Thyroid gland (tissue), 4 donors: ENCODE measurements at regions not wholly inside any gene's neighbourhood (a gene's known extent, or its start where the extent isn't known, plus 50 kb on each side); places are given as distances from the start of the nearest gene placed in this dataset.
"Not testable (repeated sequence)": the region's sequence is repeated elsewhere in the genome, so short reads cannot be mapped to it uniquely, and the experiment has no call there.

Source experiments
- DNase-seq, 2 donors: peaks; one replicate each; pipeline ENCODE4 v3.0.0-alpha.2; 2019
- H3K27ac ChIP-seq, 3 donors: fragments of 200-600 bp; sonication (generic); 1 replicate in 2 of 3; 2 replicates in 1 of 3; pipeline ENCODE4 v1.5.1; 2016 to 2019; ENCODE audit warnings: mild to moderate bottlenecking in 1 of 3, moderate library complexity in 1 of 3
- H3K27me3 ChIP-seq: fragments of 200-600 bp; sonication (generic); one replicate; pipeline ENCODE4 v1.5.1; 2019
- H3K36me3 ChIP-seq, 2 donors: fragments of 200-600 bp; sonication (generic); one replicate each; pipeline ENCODE4 v1.5.1; 2016 to 2019
- H3K4me1 ChIP-seq, 2 donors: fragments of 200-600 bp; sonication (generic); one replicate each; pipeline ENCODE4 v1.5.1; 2017 to 2019
- H3K4me3 ChIP-seq, 3 donors: fragments of 200-600 bp; sonication (generic); replicated peaks in 1 of 3; 1 replicate in 2 of 3; 2 replicates in 1 of 3; pipeline ENCODE4 v1.5.1; 2016; ENCODE audit warnings: mild to moderate bottlenecking in 1 of 3
- H3K9me3 ChIP-seq: fragments of 200-600 bp; sonication (generic); one replicate; pipeline ENCODE4 v1.5.1; 2017
- POLR2A ChIP-seq, 2 donors: fragments of 450-650 bp; IDR thresholded peaks; one replicate each; pipeline ENCODE4 v1.6.1; 2017; ENCODE audit warnings: antibody characterized with exemption in 2 of 2, mild to moderate bottlenecking in 2 of 2, moderate library complexity in 1 of 2
- WGBS, 2 donors: methylation state at CpG; one replicate each; pipeline ENCODE4 v1.1.5; 2017; 5-methylcytosine and 5-hydroxymethylcytosine counted together
- intact Hi-C: fragments of 100-400 bp; cut with DNase I; formaldehyde crosslinking; loops from one replicate; pipeline ENCODE4 v1.15.1; 2023
- TF ChIP-seq, protein P1 (sequence below), 6 experiments: fragments of 200-600 bp in 3 of 6; fragments of 450-650 bp in 3 of 6; sonication (generic) in 3 of 6; IDR thresholded peaks; one replicate each; pipeline ENCODE4 v1.5.1; 2016 to 2019; ENCODE audit warnings: antibody characterized with exemption in 6 of 6, mild to moderate bottlenecking in 2 of 6, inconsistent platforms in 1 of 6, moderate library complexity in 1 of 6

DNA sequence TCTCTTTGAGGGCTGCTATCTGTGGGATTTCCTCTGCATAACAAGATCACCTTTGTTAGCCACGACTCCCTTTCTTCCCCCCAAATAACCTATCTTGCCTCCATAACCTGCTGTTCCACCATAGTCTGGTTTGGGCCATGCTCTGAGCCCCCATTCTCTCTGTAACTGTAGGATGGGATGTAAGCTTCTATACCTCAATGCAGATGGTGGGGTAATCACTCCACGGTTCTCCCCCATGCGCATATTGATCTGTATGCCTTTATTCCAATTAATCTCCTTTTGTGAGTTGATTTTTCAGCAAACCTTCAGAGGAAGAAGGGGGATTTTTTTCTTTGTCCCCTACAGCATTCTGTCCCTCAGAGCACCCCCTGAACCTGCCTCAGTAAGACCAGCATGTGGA lies 170.1 kb upstream of the IRF2BP2 start:
- Histone ChIP-seq H3K4me1 (peaks cover 0 to 8% of the 10 kb centered on the region in 2 donors), H3K27me3 (no peaks in the 10 kb centered on the region), H3K9me3 (no peaks in the 10 kb centered on the region), H3K4me3 (no peak overlapping the region), H3K36me3 (no peaks in the 10 kb centered on the region), H3K27ac (no peak overlapping the region)
- 87 to 90% methylated on average over 3 of the region's 3 CpGs for WGBS, 2 donors
- TF ChIP-seq, protein P1, sequence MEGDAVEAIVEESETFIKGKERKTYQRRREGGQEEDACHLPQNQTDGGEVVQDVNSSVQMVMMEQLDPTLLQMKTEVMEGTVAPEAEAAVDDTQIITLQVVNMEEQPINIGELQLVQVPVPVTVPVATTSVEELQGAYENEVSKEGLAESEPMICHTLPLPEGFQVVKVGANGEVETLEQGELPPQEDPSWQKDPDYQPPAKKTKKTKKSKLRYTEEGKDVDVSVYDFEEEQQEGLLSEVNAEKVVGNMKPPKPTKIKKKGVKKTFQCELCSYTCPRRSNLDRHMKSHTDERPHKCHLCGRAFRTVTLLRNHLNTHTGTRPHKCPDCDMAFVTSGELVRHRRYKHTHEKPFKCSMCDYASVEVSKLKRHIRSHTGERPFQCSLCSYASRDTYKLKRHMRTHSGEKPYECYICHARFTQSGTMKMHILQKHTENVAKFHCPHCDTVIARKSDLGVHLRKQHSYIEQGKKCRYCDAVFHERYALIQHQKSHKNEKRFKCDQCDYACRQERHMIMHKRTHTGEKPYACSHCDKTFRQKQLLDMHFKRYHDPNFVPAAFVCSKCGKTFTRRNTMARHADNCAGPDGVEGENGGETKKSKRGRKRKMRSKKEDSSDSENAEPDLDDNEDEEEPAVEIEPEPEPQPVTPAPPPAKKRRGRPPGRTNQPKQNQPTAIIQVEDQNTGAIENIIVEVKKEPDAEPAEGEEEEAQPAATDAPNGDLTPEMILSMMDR (IDR thresholded peaks at IDR 0.05), result no peak
- TF ChIP-seq POLR2A (IDR thresholded peaks at IDR 0.05), result no peak
- intact Hi-C loops, result no loop called here
- no peak for DNase-seq

- DNase-seq, intact Hi-C loops, H3K27ac ChIP-seq, H3K4me3 ChIP-seq, H3K27me3 ChIP-seq, H3K9me3 ChIP-seq, H3K36me3 ChIP-seq, H3K4me1 ChIP-seq: not testable (repeated sequence)
- WGBS, 2 donors, result 92 to 94% methylated on average over 5 of the region's 5 CpGs
These were observed 169.6 kb upstream of the IRF2BP2 start for GRCh38 chr1:234779600-234779999.

- Histone ChIP-seq H3K36me3 (no peaks in the 10 kb centered on the region), H3K4me1 (peaks cover 0 to 8% of the 10 kb centered on the region in 2 donors), H3K9me3 (no peaks in the 10 kb centered on the region), H3K27ac (no peak overlapping the region), H3K4me3 (no peak overlapping the region), H3K27me3 (no peaks in the 10 kb centered on the region)
- WGBS, 2 donors, result 81 to 82% methylated on average over 7 of the region's 7 CpGs
- TF ChIP-seq, protein P1 (IDR thresholded peaks at IDR 0.05), result no peak
- no peak for TF ChIP-seq POLR2A (IDR thresholded peaks at IDR 0.05)
- intact Hi-C loops, result no loop called here
- no peak for DNase-seq
These were observed 169.2 kb upstream of the IRF2BP2 start for GRCh38 chr1:234779160-234779538.

DNA sequence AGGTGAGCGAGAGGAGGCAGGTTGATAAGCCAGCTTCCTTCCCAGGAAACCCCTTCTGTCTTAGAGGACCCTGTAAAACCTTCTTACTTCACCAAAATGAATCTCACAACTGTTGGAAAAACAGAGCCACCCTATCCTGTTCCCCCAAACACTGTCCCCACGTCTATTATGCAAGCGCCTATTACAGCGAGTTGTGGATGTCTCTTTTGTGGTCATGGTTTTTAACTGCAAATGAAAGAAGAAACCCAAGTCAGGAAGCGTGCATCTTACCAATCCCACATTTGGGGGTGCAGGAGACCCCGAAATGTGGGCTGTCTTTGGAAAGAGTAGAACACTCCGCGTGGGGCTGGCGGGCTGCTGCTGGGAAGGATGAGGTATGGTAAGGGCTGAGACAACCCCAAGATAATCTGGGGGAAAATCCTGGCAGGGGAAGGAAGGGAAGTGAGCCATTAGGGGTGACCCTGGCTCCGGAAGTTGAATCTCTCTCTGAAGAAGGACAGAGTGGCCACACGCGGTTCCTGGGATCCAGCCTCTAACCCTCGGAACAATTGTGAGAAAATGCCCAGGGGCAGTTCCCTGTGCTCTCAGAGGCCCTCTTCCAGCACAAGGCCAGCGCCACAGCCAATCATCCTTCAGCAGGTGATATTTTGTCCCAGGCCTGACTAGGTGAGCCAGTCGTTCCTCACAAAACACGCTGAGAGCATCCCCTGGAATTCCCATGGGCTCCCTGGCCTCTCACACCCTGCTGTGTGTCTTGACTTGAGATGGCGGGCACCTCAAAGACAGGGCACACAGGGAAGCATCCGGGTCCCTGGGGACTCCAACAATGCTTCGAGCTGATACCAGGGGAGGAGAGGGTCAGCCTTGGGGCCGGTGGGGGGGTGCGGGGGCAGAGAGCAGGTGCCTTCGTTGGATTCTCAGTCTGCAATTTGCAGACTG lies 168.5 kb upstream of the IRF2BP2 start:
- WGBS, 2 donors, result 81 to 82% methylated on average over 22 of the region's 22 CpGs
- Histone ChIP-seq H3K27ac (no peak overlapping the region), H3K4me1 (peaks cover 0 to 8% of the 10 kb centered on the region in 2 donors), H3K36me3 (no peaks in the 10 kb centered on the region), H3K4me3 (no peak overlapping the region), H3K9me3 (no peaks in the 10 kb centered on the region), H3K27me3 (no peaks in the 10 kb centered on the region)
- DNase-seq, result no peak
- TF ChIP-seq POLR2A (IDR thresholded peaks at IDR 0.05), result no peak
- TF ChIP-seq, protein P1 (IDR thresholded peaks at IDR 0.05), result no peak
- intact Hi-C loops, result no loop called here

GRCh38 chr1:234777856-234778220 lies 167.9 kb upstream of the IRF2BP2 start:
- H3K9me3 ChIP-seq, result no peaks in the 10 kb centered on the region
- no peaks in the 10 kb centered on the region for H3K36me3 ChIP-seq
- 90 to 94% methylated on average over 1 of the region's 1 CpG for WGBS, 2 donors
- no peak overlapping the region for H3K27ac ChIP-seq
- DNase-seq, result no peak
- TF ChIP-seq, protein P1 (IDR thresholded peaks at IDR 0.05), result no peak
- no peak for TF ChIP-seq POLR2A (IDR thresholded peaks at IDR 0.05)
- no peak overlapping the region for H3K4me3 ChIP-seq
- intact Hi-C loops, result no loop called here
- no peaks in the 10 kb centered on the region for H3K27me3 ChIP-seq
- peaks cover 0 to 4% of the 10 kb centered on the region in 2 donors for H3K4me1 ChIP-seq
